GM18502 (cell line): ENCODE measurements at regions not wholly inside any gene's neighbourhood (a gene's known extent, or its start where the extent isn't known, plus 50 kb on each side); places are given as distances from the start of the nearest gene placed in this dataset.
A peak's percentile ranks its signal among the peaks of the same experiment; 100 is the strongest.

ENCODE experiments used
- ATAC-seq: cut with Tn5 transposase; IDR thresholded peaks from one replicate; pipeline ENCODE4 v1.9.1; 2021; ENCODE audit warnings: mild to moderate bottlenecking; ENCODE audit not compliant: unreplicated experiment, poor library complexity

DNA sequence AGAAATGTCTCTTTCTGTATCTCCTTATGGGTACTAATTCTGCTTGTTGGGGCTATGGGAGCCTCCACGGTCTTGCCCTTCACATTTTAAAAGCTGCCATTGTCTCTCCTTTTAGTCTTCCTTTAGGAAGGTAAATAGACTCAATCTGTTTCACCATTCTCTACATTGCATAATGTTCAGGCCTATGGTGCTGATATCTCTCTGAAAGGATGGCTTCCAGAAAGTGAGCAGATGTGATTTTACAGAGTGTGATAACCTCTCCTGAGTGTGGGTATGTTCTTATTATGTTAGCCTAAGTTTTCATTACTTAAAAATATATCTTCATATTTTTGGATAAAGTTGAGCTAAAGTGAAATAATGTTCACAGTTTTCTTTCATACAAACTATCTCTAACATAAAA, 254.0 kb upstream of the PITX2 start:
- ATAC-seq, result no peak

DNA sequence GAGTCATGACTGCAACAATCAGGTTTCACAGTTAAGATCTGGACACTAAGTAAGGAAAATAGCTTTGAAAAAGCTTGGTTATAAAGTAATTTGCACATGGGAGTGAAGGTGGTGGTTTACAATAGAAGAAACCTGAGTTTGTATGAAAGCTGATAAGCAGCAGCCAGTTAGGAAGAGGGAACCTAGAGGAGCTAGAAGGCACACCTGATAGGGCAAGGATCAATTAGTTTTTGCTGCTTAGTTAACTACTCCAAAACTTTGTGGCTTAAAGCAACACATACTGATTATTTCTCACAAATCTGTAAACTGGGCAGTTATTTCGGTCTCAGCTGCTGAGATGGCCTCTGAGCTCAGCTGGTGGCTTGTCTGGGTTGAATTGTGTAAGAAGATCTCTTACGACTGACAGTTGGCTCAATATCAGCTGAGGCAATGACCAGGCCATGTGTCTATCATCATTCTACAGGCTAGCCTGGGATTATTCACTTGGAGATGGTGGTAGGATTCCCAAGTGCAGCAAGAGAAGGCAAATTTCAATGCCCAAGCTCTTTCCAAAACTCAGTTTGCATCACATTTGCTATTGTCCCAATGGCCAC, 255.0 kb upstream of the PITX2 start:
- no peak for ATAC-seq

DNA sequence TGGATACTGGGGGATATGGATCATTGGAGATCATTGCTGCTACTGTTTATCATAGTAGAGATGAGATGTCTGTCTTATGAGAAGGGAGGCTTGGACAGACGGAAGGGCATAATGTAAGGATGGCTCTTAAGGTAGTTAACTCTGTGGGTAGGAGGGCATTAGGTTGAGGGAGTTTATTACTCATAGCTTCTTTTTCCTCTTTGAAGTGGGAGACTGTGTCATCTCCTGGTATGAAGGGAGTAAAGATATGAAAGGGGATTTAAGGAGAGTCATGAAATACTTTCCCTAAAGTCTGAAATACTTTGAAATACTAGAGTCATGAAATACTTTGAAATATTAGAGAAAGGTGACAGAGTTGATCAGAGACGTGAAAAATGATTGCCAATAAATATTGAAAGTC, 255.5 kb upstream of the PITX2 start:
- no peak for ATAC-seq

DNA sequence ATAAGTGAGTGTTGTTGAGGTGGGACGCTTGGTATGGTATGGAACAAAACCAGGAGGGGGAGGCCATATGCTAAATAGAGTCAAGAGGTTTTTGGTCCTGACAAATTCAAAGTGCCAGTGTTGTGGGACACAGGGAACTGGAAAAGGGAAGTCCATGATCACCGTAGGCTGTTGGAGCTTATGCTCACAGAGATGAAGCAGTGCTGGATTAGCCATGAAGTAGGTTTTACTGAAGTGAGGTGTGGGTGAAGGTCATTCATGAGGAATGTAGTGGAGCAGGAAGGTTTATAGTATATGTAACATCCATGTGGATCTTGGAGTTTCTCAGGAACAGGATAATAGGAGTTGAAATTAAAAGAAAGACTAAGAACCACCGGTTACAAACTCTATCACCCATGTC, 256.1 kb upstream of the PITX2 start:
- no peak for ATAC-seq

DNA sequence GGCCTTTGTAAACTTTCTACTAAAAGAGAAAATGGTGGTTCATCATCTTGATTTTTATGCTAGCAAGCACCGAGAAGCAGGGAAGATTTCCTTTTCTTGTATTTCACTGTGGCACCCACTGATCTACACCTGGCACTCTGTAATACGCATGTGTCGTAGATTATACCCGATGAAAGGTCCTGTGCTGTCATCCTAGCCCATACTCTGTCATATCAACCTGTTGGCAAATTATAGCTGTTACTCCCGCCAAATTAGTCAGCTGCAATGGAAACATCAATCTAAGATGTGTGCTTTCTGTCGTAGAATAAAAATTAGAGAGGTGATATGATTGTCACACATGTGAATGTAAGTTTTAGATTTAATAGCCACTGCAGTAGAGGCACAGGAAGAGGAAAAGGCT, 263.4 kb upstream of the PITX2 start:
- no peak for ATAC-seq

DNA sequence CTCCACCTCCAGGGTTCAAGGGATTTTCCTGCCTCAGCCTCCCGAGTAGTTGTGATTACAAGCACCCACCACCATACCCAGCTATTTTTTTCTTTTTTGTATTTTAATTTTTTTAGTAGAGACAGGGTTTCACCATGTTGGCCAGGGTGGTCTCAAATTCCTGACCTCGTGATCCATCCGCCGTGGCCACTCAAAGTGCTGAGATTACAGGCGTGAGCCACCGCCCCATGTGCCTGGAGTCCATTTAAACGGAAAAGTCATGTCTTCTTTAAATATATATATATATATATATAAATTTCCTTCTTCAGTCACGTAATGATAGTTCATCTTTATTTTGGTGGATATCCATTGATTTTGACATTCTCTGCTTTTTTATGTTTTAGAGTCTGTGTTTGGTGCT, 264.0 kb upstream of the PITX2 start:
- no peak for ATAC-seq

DNA sequence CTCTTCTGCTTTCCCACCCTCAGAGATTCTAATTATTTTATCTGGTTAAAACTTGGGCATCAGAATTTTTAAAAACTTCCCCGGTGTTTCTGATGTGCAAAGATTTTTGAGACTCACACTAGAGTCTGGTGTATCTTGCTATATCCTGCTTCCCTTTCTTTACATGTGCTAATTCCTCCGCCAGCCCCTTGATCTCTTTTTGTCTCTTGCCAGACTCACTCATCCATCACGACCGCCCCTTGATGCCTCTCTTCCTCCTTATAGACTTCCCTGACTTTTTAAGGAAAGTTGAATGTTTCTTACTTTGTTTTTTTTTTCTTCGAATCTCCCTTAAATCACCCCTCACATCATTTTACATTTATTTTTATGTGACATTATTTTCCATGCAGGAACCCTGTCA, 274.9 kb upstream of the PITX2 start:
- ATAC-seq, result no peak

DNA sequence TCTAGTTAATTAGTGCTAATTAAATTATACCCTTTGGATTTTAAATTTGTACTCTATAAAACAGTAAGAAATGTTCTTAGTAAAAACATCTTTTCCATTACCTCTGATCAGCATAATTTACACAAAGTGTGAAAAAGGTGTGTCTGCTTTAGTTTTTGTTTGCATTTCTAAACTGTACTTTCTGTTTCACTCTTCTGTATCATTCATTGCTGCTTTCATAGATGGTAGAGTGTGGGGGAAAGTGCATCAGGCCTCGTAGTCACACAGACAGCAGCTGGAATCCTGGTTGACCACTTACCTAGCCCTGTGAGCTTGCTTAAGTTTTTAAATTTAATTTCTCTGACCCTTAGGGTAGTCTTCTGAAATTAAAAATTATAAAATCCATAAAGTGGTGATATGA, 275.4 kb upstream of the PITX2 start:
- peak; percentile 84 for ATAC-seq

DNA sequence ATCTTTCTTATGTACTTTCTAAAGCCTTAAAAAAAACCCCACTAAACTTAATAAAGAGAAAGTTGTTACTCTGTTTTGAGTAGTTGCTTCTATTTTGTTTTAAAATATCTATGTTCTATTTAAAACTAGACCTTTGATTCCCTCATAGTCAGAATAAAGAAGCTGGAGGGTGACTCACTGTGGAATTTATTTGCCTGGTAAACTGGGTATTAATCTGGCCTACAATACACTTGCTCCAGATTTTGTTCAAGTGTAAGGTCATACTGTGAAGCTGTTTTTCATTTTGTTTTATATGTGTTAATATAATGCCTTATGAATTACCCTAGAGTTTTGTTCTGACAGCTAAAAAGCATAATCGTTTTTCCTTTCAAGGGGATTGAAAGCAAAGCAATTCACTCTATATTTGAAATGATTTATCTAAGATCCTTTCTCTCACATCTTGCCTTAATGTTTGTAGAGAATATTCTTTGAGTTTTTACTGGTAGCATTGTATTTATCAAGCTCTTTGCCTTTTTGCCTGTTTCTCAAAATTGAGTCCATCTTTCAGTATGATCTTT, 277.4 kb upstream of the PITX2 start:
- ATAC-seq, result no peak

DNA sequence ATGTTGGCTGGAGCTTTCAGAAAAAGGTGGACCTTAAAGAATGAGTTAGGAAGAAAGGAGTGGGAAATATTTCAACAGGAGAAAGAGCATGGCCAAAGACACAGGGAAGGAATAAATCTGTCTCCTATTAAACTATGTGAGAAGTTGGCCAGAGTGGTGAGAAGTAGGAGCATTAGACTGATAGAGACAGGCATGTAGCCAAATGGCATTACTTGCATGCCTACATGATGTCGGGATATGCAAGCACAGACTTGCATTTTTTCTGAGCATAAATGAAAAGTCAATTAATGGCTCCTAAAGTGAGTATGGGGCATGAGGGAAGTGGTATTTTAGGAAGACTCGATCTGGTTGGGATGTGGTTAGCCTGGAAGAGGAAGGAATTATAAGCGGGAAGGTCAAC, 279.6 kb upstream of the PITX2 start:
- no peak for ATAC-seq

DNA sequence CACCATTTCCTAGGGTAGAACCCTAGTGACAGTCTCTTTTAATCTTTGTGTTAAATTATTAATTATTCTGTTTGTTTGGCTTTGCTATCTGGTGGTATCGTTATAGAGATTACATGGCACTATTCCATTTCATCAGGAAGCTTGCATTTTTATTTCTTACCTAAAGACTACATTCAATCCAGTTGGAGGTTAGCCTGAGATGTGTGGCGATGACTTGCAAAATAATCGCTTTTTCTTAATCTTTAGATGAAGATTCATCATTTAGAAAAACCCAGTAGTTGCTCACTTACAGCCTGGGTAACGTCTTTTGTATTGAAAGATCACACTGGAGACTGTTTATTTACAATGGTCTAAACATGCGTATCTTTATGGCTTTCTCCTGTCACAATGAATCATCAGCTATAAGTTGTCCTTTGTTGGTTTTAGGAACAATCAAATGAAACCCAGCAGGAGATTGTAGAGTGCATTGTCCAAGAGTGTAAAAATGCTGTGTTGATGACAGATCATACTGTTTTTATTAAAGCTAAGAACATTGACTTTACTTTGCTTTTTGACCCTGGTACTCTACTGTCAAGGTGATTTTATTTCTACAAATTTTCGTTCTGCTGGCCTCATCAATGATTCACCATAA, 281.7 kb upstream of the PITX2 start:
- no peak for ATAC-seq

DNA sequence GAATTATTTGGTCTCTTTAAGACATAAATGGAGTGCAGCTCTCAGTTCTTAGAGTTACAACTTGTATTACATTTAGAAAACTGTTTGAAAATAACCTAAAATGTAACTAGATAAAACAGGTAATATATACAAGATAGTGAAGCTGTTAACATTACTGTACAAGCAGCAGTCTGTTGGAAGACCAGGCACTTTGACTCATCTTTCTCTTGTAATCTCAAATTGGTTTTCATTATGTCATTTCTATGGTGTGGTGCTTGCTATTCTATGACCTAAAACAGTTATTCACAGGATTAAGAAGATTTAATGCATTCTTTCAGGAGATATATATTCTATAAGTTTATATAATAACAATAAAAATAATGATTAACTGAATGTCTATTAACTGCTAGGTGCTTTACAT, 282.5 kb upstream of the PITX2 start:
- no peak for ATAC-seq

DNA sequence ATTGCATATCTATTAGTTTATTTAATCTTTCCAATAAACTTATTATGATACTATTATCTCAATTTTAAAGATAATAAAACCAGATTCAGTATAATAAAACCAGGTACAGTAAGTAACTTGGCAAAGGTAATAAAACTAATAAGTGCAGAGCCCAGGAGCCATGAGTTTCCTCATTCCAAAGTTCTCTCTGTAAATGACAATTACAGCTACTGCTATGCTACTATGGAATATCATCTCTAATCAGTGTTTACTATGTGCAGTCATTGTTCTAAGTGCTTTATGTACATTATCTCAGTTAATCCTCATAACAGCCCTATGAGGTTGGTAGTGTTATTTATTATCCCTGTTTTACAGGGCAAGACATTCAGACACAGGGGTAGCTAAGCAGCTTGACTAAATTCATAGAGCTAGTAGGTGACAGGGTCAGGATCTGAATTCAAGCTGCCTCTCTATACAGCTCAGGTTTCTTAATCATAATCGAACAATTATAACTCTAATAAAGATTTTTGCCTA, 285.0 kb upstream of the PITX2 start:
- no peak for ATAC-seq

DNA sequence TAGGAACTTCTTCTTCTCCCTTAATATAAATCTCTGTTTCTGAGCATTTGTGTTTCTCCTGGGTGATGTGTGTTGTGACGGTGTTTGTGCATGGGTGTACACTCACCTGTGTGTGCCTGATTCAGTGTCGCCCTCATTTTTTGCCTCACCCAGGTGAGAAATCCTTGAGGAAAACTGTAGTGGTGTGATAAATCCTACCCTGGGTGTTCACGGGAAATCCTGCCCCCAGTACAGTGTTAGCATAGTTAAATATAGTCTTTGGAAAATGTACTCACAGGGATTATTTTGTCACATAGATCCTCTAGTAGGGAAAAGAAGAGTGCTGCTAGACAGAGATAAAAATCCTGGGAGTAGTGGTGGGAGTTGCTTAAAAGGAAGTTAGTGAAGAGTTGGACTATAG, 291.9 kb upstream of the PITX2 start:
- no peak for ATAC-seq

DNA sequence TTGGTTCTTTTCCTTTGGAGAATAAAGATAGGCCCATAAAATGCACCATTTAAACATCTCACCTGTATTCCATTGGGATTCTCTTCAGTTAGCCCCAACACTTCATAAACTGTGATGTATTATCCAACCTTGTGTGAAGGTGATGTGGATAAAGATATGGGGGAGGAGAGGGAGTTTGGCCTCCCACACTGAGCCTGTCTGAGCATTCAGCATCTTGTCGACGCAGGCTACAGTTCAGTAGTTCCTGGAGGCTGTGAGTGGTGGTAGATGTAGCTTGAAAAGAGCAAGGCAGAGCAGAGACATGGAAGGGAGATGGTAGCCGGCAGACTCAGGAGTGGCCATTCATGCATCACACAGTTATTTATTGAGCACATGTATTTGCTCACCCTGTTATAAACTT, 292.4 kb upstream of the PITX2 start:
- no peak for ATAC-seq

DNA sequence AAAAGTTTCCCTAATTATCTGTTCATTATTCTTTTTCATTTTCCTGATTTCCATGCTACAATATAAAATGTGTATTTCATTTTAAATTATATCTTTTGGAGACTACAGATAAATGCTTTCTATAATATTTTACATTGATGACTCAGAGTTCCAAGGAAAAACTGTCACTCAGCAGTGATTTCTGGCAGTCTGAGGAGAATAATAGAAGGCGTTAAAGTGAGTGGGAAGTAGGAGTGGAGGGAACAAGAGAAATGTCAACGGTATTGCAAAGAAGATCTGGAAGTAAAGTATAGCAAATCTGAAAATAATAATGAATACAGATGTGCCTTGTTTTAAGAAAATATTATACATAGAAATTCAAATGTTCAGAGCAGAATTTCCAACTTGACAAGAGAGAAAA, 293.6 kb upstream of the PITX2 start:
- no peak for ATAC-seq

DNA sequence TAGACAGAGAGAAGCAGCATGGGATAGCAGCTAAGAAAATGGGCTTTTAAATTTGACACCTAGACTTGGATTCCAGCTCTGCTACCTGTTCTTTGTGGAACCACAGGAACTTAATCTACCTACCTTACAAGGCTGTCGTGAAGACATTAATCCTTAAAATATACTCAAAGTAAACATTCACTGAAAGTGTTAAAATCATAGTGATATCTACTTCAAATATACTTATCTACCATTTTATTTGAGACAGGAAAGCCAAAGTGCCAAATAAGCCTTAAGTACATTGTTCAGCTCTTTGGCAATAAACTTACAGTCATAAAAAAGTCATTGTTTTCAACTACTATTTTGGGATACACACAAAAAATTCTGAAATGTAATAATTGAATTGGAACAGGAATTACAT, 295.0 kb upstream of the PITX2 start:
- ATAC-seq, result no peak

DNA sequence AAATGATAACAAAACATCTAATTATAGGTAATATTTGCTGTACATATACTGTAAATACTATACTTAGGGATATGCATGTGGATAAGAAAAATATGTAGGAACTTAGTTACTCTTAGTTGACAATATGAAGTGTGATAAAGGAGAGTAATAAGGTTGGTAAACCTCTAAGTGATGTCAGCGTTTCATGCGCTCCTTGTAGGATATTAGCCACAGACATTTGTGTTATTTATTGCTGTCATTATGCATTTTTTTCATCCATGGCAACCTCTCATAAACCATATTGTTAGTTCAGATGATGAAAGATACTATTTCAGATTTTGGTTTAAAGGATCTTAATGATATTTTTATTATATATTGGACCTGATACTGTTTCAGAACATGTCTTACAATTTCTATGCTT, 298.1 kb upstream of the PITX2 start:
- no peak for ATAC-seq

DNA sequence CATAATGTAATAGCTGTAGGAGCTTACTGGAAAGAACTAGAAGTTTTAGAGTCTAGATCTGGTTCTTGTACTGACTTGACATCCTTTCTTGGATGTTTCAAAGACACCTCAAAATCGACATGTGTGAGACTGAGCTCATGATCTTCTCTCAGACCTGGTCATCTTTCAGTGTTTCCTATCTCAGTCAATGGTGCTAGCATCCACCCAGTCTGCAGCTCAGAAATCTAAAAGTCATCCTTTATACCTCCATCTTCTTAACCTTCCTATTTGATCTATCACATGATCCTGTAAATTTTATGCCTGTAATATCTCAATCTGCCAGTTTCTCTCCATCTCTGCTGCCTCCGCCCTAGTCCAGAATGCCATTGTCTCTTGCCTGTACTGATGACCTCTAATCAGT, 301.9 kb upstream of the PITX2 start:
- ATAC-seq, result no peak

DNA sequence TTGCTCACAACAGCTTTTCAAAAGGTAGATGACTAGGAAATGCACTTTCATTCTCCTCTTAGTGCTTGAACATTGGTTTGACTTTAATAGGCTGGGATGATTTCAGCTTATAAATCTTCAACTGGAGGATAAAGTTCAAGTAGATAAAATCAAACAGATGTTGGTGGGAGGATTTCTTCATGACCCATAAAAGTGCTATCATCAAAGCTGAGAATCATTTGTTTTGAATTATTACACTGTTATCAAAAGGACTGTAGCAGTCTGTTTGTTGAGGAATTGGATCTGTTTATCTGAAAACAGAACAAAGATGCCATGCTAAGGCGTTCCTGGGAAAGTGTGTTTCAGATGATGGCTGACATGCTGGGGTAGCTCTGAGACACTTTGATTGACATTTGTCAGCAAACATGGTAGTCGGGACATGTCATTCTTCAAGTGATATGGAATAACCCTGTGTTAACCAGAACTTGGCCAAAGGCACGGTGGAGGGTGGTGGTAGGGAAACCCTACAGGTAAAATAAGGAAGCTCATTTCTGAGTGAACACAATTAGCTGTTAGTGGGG, 304.0 kb upstream of the PITX2 start:
- no peak for ATAC-seq

DNA sequence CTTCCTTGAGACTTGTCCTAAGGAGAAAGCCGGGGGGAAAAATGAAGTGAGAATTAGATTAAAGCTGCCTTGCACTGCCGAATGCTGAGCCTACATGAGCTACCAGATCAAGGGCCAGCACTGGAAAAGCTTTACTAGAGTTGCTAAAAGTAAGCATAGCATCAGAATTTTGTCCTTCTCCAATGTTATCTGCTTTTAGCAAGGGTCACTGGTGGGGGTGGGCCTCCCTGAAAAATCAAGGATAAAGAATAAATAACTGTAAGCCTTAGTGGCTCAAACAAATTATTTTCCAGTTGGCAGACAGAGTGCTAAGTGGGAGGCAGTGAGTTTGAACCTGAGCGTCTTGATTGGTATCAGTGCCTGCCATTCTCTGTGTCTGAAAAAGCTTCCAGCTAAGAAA, 310.5 kb upstream of the PITX2 start:
- ATAC-seq, result no peak

DNA sequence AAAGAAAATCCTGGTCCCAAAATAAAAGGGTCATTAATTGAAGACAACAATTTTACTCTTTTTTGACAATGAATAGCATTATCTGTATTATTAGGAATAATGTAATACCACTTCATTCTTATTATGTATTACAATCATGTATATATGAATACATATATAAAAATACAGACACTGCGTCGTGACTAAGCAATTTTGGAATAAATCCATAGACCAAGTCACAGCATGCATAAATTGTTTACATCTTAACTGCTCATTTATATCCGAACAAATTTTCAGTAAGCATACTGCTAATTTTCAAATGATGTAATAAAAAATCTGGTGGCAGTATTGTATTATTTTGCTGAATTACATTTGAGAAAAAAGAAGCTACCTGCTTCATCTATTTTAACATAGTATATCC, 321.6 kb upstream of the PITX2 start:
- no peak for ATAC-seq
